Retinal pigment epithelial cell (primary cell): ENCODE measurements at regions not wholly inside any gene's neighbourhood (a gene's known extent, or its start where the extent isn't known, plus 50 kb on each side); places are given as distances from the start of the nearest gene placed in this dataset.

ENCODE experiments used
- DNase-seq: peaks from one replicate; pipeline ENCODE4 v3.0.0-alpha.2; 2010; ENCODE audit warnings: low read depth
- H3K4me3 ChIP-seq: 2 replicates; pipeline ENCODE4 v1.5.1; 2011; ENCODE audit warnings: mild to moderate bottlenecking, low read length, control low read depth, moderate library complexity
- CTCF ChIP-seq: conservative IDR thresholded peaks from 2 replicates; pipeline ENCODE4 v1.5.1; 2011; ENCODE audit warnings: low read depth, low read length, control low read depth, inconsistent platforms

- no peak for DNase-seq
- TF ChIP-seq CTCF: no peak
- no peak overlapping the region for H3K4me3 ChIP-seq
Measured at GRCh38 chr12:89289720-89290119, 62.6 kb downstream of the DUSP6 start.

DNA sequence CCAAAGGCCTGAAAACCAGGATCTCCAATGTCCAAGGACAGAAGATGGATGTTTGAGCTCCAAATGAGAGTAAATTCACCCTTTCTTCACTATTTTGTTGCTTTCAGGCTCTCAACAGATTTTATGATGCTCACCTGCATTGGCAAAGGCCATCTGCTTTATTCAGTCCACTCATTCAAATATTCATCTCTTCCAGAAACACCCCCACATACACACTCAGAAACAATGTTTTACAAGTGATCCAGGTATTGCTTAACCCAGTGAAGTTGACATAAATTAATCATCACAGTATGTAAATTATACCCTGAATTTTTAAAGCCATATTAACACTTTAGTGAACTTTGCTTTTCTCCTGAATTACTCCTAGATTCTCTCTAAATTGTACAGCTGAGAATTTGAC is 63.3 kb downstream of the DUSP6 start:
- no peak for DNase-seq
- TF ChIP-seq CTCF: no peak
- no peak overlapping the region for H3K4me3 ChIP-seq

GRCh38 chr12:89286501-89286900 is 65.8 kb downstream of the DUSP6 start:
- no peak overlapping the region for H3K4me3 ChIP-seq
- TF ChIP-seq CTCF: no peak
- no peak for DNase-seq

DNA sequence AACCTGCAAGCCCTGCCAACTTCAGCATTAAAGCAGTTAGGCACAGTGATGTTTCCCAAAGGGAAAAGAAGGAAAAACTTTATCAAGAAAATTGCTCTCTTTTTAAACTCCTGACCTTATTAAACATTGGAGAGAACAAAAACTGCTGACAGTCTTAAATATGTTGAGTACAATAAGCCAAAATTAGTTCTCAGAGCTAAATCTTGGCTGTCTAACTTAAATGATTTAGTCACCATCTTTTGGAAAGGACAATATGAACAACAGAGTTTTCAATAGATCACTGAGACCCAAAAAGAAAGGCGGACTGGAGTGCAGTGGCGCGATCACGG is 70.8 kb downstream of the DUSP6 start:
- no peak overlapping the region for H3K4me3 ChIP-seq
- DNase-seq: no peak
- TF ChIP-seq CTCF: no peak

DNA sequence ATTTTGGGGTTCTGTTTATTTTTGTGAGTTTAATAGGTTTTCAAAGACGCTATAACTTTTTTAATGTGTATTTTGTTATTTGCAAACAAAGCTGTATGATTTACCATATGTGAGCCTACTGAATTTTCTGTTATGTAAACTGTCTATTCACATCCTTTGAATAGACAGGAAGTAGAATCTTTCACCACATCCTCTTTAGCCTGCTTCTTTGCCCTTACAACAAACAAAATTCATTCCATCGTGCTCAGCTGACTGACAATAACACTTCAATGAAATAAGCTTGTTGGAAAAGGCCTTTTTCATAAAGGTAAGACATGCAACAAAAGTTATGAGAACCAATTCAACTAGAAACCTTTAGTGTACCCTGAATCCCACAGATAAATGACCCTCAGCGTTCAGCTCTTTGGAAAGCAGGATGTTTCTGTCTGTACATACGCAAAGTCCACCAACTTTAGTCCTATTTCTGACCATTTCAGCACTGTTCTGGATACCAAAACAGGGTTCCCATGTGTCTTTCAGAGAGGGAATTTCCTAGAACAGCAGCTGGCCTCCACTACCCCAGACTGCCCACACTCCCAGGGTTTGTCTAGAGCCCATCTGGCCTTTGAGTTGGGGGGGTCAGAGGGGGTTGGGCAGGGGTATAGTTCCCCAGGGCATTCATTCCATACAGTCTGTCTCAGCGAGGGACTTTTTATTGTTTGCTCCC is 71.3 kb downstream of the DUSP6 start:
- TF ChIP-seq CTCF: no peak
- H3K4me3 ChIP-seq: no peak overlapping the region
- no peak for DNase-seq

GRCh38 chr12:89279499-89279898 is 72.8 kb downstream of the DUSP6 start:
- no peak for DNase-seq
- no peak for TF ChIP-seq CTCF
- H3K4me3 ChIP-seq: no peak overlapping the region

DNA sequence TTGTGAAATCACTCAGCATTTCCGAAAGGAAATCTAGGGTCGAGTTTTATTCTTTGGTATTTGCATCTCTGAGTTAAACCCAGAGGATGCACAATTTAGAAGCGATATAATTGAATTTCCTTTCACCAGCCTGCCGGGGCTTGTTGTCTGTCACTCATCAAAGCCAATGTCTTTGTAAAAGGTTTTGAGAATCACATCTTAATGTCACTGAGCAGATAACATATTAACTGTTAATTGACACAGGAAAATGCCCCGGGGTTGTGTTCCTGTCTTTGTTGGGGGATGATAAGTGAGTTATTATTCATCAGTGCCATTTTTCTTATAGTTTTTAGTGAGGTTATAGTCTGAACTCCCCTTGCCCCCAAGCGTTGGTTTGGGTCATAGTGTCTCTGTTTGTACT is 73.4 kb downstream of the DUSP6 start:
- no peak for TF ChIP-seq CTCF
- DNase-seq: no peak
- H3K4me3 ChIP-seq: no peak overlapping the region
